ENCODE measurements at regions not wholly inside any gene's neighbourhood (a gene's known extent, or its start where the extent isn't known, plus 50 kb on each side); places are given as distances from the start of the nearest gene placed in this dataset.

DNA sequence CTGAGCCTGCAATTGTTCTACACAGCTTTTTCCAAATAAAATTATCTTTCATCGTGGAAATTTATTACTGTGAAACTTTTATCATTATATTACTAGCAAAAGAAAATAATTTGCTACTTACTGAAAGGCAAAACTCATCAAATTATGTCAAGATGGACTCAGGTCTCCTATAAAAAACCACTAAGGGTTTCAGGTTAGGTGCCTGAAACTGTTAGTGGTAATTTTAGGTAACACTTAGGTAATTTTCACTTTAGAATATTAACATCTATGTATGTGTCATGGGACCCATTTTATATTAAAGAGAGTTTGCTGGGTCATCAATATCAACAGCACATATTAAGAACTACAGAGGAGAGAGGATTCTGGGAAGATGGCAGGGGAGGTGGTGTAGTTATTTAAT is 651.5 kb downstream of the CENPC start:
- in situ Hi-C loops (cut with HindIII; ENCODE audit: low sequenced_read_pairs) = no loop called here
- H3K4me3 ChIP-seq (ENCODE audit: low read depth, low read length) = no peak overlapping the region
- DNase-seq (ENCODE audit: low read depth) = no peak
- TF ChIP-seq, protein P1, sequence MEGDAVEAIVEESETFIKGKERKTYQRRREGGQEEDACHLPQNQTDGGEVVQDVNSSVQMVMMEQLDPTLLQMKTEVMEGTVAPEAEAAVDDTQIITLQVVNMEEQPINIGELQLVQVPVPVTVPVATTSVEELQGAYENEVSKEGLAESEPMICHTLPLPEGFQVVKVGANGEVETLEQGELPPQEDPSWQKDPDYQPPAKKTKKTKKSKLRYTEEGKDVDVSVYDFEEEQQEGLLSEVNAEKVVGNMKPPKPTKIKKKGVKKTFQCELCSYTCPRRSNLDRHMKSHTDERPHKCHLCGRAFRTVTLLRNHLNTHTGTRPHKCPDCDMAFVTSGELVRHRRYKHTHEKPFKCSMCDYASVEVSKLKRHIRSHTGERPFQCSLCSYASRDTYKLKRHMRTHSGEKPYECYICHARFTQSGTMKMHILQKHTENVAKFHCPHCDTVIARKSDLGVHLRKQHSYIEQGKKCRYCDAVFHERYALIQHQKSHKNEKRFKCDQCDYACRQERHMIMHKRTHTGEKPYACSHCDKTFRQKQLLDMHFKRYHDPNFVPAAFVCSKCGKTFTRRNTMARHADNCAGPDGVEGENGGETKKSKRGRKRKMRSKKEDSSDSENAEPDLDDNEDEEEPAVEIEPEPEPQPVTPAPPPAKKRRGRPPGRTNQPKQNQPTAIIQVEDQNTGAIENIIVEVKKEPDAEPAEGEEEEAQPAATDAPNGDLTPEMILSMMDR (IDR thresholded peaks at IDR 0.05; ENCODE audit: low read depth, low read length, missing control alignments) = no peak

DNA sequence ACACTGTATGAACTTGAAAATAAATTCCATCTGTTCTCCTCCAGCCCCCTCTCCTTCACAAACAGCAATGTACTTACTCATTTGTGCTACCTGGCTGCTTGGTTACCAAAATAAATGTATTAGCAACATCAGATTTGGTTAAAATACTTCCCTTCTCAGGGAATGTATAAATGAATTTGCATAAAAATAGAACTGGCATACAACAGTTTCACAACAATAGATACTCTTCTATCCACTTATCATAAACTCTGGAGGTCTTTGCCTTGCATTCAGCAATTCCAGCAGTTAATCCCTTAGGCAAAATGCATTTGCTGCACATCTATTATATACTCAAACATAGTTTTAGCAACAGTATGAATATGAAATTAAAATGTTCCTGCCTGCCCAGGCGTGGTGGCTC is 658.2 kb downstream of the CENPC start:
- in situ Hi-C loops (cut with HindIII; ENCODE audit: low sequenced_read_pairs) = no loop called here
- no peak overlapping the region for H3K4me3 ChIP-seq (ENCODE audit: low read depth, low read length)
- DNase-seq (ENCODE audit: low read depth) = no peak
- TF ChIP-seq, protein P1 (IDR thresholded peaks at IDR 0.05; ENCODE audit: low read depth, low read length, missing control alignments) = no peak

DNA sequence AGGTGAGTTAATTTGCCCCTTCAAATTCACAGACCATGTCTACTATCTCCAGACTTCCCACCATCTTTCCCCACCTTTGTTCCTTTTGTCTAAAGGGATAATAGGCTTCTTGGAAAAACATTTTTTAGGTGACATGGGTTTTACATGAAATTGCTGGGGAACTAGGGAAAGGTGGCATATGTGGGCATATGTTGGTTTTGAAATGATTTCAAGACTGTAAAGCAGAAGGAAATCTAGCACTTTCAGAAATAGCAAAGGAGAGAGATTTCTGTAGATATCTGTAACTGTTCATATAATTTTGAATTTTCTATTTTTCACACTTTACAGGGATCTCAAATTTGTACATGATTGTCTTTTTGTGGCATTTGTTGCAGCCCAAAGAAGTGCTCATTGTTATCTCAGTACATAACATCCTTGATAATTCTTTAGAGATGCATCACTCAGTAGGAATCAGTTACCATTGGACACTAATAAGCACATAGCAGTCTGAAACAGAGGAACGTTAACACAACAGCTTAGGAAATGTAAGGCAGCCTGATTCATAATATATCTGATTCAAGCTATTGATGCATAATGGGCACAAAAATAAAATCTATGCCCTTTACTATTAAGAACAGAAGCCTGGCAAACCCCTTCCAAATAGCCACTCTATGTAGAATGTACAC is 659.7 kb downstream of the CENPC start:
- in situ Hi-C loops (cut with HindIII; ENCODE audit: low sequenced_read_pairs) = no loop called here
- TF ChIP-seq, protein P1 (IDR thresholded peaks at IDR 0.05; ENCODE audit: low read depth, low read length, missing control alignments) = no peak
- no peak for DNase-seq (ENCODE audit: low read depth)
- H3K4me3 ChIP-seq (ENCODE audit: low read depth, low read length) = no peak overlapping the region

DNA sequence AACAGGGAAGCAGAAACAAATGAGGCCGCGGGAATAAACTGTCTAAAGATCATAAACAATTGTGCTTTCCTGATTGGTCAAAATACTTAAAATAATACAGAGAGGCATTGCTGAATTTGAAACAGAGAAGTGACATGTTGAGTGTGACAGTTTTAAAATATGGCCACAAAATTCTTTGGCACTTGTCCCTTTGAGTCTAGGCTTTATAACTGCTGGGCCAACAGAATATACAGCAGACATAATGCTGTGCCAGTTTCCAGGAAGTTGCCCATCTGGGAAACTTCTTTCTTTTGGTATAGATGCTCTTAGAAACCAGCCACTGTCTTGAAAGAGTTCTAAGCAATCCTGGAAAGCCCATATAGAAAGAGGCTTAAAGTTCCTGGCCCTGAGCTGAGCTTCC is 668.4 kb downstream of the CENPC start:
- in situ Hi-C loops (cut with HindIII; ENCODE audit: low sequenced_read_pairs) = no loop called here
- DNase-seq (ENCODE audit: low read depth) = no peak
- TF ChIP-seq, protein P1 (IDR thresholded peaks at IDR 0.05; ENCODE audit: low read depth, low read length, missing control alignments) = no peak

DNA sequence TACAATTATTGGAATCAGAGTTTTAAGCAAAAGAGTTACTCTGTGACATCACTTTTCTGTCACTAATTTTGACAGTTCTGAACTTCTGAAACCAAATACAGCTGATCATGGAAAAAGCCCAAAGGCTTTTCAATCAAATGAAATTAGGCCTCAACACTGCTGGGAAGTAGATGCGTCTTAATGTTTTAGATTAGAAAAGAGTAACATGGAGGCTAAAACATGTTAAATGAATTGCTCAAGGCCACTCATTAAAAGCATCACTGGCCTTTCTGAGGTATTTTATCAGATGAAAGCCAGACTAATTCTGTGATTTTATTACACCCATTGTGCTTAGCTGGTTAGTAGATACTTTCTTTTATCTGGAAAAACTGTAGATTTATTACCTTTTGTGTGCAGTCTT is 672.6 kb downstream of the CENPC start:
- in situ Hi-C loops (cut with HindIII; ENCODE audit: low sequenced_read_pairs) = no loop called here
- TF ChIP-seq, protein P1 (IDR thresholded peaks at IDR 0.05; ENCODE audit: low read depth, low read length, missing control alignments) = no peak
- no peak for DNase-seq (ENCODE audit: low read depth)
- no peak overlapping the region for H3K4me3 ChIP-seq (ENCODE audit: low read depth, low read length)

More for the DNA sequence above, 668.4 kb downstream of the CENPC start:
- H3K4me3 ChIP-seq (ENCODE audit: low read depth, low read length) = no peak overlapping the region

DNA sequence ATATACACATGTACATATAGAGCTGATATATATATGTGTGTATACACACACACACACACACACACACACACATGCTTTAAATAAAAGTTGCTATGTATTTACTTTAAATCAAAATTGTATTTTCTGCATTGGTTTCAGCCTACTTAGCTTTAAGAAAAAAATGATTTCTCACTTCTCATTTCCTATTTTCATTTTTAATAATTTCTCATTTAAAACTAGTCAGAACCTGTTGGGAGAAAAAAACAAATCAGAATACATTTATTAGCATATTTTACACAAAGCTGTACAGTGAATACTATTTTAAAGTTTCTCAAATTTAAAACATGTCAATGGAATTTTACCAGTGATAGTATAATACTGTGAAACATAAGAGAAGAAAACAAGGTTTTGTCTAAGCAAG is 681.8 kb downstream of the CENPC start:
- TF ChIP-seq, protein P1 (IDR thresholded peaks at IDR 0.05; ENCODE audit: low read depth, low read length, missing control alignments) = no peak
- in situ Hi-C loops (cut with HindIII; ENCODE audit: low sequenced_read_pairs) = no loop called here

More for the DNA sequence above, 681.8 kb downstream of the CENPC start:
- H3K4me3 ChIP-seq (ENCODE audit: low read depth, low read length) = no peak overlapping the region
- DNase-seq (ENCODE audit: low read depth) = no peak

All from astrocyte of the cerebellum (primary cell).